OCI-M2 (cell line): ENCODE measurements at regions not wholly inside any gene's neighbourhood (a gene's known extent, or its start where the extent isn't known, plus 50 kb on each side); places are given as distances from the start of the nearest gene placed in this dataset.
"Not testable (repeated sequence)": the region's sequence is repeated elsewhere in the genome, so short reads cannot be mapped to it uniquely, and the experiment has no call there.

ENCODE experiments used
- DNase-seq: peaks from one replicate; lab custom pipeline; 2025; ENCODE audit not compliant: unreplicated experiment; lab: John Stamatoyannopoulos, UW

- no peak for DNase-seq
These were observed 871.0 kb downstream of the OTOL1 start for GRCh38 chr3:162367429-162368260.

DNA sequence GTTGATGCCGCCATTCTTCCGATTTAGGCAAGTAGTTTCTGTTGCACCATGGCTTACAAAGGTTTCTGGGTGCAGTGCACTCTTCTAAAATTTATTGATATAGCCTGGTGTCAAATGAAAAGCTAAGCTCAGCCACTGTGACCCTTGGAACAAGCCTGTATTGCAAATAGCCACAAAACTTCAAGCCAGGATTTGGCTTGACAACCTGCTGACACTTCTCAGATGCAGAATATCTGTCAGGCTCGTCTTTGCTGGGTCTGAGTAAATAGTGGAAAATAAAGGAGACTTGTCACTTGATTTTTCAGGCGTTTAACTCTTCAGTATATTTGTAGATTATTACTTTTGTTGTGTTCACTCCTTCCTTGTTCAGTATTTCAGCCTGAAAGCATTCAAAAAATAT lies 871.8 kb downstream of the OTOL1 start:
- DNase-seq: no peak

- no peak for DNase-seq
These were observed 872.7 kb downstream of the OTOL1 start for GRCh38 chr3:162369306-162369705.

- DNase-seq: no peak
These were observed 873.5 kb downstream of the OTOL1 start for GRCh38 chr3:162370141-162370540.

DNA sequence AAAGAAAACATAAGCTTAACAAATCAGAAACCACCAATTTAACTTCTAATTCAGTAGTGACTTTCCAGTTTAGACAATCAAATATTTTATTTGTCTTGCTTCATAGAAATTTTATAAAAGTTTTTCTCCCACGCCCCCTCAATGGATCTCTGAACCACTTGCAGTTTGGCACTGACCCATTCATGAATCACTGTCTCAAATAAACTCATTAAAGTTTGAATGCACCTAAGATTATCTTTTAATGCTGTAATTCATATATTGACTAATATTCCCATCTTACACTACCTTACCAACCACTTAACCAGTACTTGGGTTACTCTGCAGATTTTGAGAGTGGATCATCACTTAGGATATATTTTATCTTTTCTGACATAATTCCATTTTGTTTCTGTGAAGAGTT lies 880.2 kb downstream of the OTOL1 start:
- no peak for DNase-seq

GRCh38 chr3:162377608-162378007 lies 881.0 kb downstream of the OTOL1 start:
- DNase-seq: no peak

DNA sequence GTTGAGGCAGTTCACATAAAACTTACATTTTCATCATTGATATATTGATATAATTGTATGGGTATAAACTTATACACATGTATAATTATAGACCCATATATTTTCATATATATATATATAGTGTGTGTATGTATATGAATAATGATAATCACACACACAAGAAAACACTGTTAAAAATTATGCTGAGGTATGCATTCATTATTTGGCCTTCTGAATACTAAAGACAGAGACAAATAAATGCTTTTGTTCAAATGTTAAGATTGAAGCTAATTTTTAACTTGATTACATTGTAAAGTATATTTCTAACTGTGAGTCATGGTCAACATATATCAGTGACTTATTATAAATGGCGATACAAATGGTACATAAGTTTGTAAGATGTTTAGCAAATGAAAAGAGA lies 888.8 kb downstream of the OTOL1 start:
- DNase-seq: no peak

- no peak for DNase-seq
These were observed 894.3 kb downstream of the OTOL1 start for GRCh38 chr3:162390891-162391290.

DNA sequence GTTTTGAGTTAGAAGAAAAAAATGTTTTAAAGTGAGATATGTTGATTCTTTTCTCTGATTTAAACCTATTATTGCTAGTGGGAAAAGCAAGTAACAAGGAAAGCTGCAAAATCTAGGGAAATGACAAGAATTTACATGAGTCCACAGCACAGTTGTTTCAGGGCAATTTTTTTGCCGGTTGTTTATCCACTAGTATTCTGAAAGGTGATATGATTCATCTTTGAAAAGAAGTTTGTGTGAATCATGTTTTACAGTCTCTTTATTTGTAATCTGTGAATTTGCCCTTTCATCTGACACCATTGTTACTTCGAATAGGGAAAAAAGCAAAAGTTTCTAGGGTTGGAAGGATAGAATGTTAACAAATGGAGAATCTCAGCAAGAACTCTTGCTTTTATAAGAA lies 894.7 kb downstream of the OTOL1 start:
- no peak for DNase-seq

- DNase-seq: no peak
These were observed 898.9 kb downstream of the OTOL1 start for GRCh38 chr3:162395496-162395895.

DNA sequence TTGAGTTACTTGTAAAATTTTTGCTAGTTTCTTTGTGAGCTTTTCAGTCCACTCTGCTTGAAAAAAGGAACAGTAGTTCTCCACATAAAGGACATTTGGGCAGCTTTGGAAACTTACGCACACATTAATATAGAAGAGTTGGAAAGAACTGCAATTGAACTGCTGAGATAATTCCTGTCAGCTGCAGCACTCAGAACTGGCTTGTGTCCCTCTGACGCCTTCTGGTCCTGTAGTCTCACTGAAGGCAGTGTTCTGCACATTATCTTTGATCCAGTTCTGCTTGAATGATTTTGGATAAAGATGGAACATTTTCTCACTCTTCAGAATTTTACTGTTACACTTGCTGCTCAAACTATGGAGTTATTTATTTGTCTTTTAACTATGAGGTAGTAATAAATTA lies 901.9 kb downstream of the OTOL1 start:
- DNase-seq: no peak

DNA sequence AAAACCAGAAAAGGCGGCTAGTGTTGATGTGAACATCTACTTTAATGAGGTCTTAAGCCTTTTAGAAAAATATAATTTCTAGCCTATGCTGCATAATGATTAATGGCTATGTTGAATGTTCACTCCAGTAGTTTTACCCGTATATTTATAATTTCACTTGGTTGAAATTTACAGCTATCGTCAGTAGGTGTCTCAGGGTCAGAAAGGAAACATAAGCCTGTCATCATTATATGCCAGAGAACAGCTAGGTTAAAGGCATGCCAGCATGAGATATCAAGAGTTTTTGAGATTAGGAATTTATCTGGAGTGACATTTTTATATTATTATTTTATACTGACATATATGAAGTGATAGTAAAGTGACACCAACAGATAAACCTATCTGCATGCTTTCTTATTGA lies 904.1 kb downstream of the OTOL1 start:
- no peak for DNase-seq

DNA sequence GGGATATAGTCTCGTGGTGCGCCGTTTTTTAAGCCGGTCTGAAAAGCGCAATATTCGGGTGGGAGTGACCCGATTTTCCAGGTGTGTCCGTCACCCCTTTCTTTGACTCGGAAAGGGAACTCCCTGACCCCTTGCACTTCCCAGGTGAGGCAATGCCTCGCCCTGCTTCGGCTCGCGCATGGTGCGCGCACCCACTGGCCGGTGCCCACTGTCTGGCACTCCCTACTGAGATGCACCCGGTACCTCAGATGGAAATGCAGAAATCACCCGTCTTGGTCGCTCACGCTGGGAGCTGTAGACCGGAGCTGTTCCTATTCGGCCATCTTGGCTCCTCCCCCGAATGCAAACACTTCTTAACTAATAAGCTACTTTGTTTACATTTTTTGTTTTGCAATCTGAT lies 914.9 kb downstream of the OTOL1 start:
- not testable (repeated sequence) for DNase-seq

- DNase-seq: no peak
These were observed 925.1 kb downstream of the OTOL1 start for GRCh38 chr3:162421721-162422120.

- DNase-seq: no peak
These were observed 931.6 kb downstream of the OTOL1 start for GRCh38 chr3:162428192-162428591.

- DNase-seq: no peak
These were observed 939.1 kb downstream of the OTOL1 start for GRCh38 chr3:162435750-162436149.

DNA sequence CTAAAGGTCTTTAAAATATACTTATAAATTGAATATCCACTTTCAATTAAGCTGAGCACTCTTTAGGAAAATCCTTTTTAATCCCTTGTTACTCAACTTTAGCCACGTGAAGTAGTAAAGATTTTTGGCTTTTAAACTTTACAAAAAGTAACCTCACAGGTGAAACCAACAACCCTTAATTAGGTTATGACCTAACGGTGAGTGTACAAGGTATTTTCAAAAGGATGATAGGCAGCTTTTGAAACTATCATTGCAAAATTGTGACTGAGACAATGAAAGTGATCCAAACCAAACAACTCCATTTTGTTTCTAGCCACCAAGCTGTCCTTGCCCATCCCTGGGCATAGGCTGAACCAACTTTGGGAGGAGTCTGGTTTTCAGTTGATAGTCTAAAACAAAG lies 940.2 kb downstream of the OTOL1 start:
- no peak for DNase-seq

DNA sequence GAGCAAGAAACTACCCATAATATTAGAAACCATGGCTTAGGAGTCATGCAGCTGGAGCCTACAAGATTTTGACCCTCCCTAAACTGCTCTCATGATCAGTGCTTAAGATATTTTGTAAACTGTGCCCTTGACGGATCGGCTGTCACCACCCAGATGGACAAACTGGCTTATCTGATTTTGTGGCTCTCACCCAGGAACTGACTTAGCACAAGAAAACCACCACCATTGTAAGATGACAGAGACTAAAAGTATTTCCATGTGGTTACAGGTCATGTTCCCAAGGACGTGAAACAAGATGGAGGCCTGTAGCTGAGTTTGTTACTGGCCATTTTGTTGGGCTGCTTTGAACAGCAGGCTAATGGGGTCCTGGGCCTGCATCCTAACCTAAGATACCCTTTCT lies 940.9 kb downstream of the OTOL1 start:
- DNase-seq: no peak

- no peak for DNase-seq
These were observed 945.1 kb downstream of the OTOL1 start for GRCh38 chr3:162441716-162442115.

GRCh38 chr3:162443376-162443775 lies 946.8 kb downstream of the OTOL1 start:
- no peak for DNase-seq

DNA sequence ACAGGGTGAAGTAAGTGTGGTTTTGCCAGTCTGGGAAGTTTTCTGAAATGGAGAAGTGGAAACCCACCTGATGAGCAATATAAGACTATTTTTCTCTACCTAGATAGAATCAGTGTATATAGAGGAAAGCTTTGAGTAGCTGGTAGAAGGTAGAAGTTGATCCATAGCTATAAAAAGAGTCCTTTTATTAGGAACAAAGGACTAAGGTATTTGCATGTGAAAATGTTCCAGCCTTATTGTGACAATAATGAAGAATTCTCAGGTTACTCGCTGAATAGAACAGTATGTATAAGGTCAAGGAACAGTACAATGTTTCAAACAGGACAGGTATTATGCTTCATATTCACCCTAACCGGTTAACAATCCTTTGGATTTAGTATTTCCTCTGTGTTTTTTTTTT lies 972.2 kb downstream of the OTOL1 start:
- DNase-seq: no peak

GRCh38 chr3:162487138-162487537 lies 990.5 kb downstream of the OTOL1 start:
- DNase-seq: no peak

DNA sequence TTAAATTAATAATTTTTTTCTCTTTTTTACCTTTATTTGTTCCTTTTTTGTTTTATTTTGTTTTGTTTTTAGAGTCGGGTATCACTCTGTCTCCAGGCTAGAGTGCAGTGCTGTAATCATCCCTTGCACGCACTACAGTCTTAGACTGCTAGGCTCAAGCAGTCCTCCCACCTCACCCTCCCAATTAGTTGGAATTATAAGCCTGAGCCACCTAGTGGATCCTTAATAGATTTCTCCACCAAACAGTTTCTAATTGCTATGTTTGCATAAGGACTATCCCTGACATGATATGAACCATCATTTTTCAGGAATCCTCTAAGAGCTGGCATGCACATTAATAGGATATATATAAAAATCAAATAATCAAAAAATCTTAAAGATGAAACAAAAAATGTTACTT lies 993.2 kb downstream of the OTOL1 start:
- DNase-seq: no peak
